Psoas muscle (tissue), 7 donors: ENCODE measurements at regions not wholly inside any gene's neighbourhood (a gene's known extent, or its start where the extent isn't known, plus 50 kb on each side); places are given as distances from the start of the nearest gene placed in this dataset.

Experiments
- ATAC-seq, 4 donors: fragments of 200-7000 bp; cut with Tn5 transposase; one replicate each; pipeline ENCODE4 v1.9.1; 2020; ENCODE audit warnings: moderate library complexity in 3 of 4, mild to moderate bottlenecking in 2 of 4
- DNase-seq, 2 donors: peaks; one replicate each; pipeline ENCODE4 v3.0.0-alpha.2; 2020
- H3K27ac ChIP-seq: fragments of 200-600 bp; one replicate; pipeline ENCODE4 v1.8.0; 2022
- H3K27me3 ChIP-seq, 3 donors: fragments of 200-600 bp in 1 of 3; one replicate each; pipeline versions ENCODE4 v1.6.1 to v1.8.0; 2013 to 2022; ENCODE audit warnings: low read length in 2 of 3, mild to moderate bottlenecking in 2 of 3, moderate library complexity in 1 of 3; ENCODE audit not compliant: insufficient read depth in 3 of 3
- H3K36me3 ChIP-seq, 2 donors: fragments of 200-600 bp in 1 of 2; one replicate each; pipeline versions ENCODE4 v1.6.1 to v1.8.0; 2013 to 2022; ENCODE audit warnings: low read depth in 1 of 2, mild to moderate bottlenecking in 1 of 2, moderate library complexity in 1 of 2; ENCODE audit not compliant: insufficient read depth in 1 of 2
- H3K4me1 ChIP-seq: fragments of 200-600 bp; one replicate; pipeline ENCODE4 v1.8.0; 2022
- H3K4me3 ChIP-seq: fragments of 200-600 bp; one replicate; pipeline ENCODE4 v1.8.0; 2022; ENCODE audit warnings: mild to moderate bottlenecking
- H3K9me3 ChIP-seq: fragments of 200-600 bp; one replicate; pipeline ENCODE4 v1.8.0; 2022
- CTCF ChIP-seq: fragments of 200-600 bp; IDR thresholded peaks from one replicate; pipeline ENCODE4 v1.8.0; 2022; ENCODE audit warnings: antibody characterized with exemption
- WGBS, 3 donors: extraction: QIAGEN DNeasy Blood & Tissue Kit; methylation state at CpG; one replicate each; pipeline versions ENCODE4 v1.1.6 to v1.1.7; 2013; 5-methylcytosine and 5-hydroxymethylcytosine counted together
- intact Hi-C, 2 donors: fragments of 100-400 bp; cut with DNase I; formaldehyde crosslinking; loops; one replicate each; pipeline versions ENCODE4 v1.11.0 to v1.14.2; 2022
- donor health status: healthy with polysubstance abuse.
- donor health status: DM: no; HTN: no; CAD: no; lungs with moderate emphysema.
- donor health status: Bipolar disorder and iron deficiency.
- donor health status: healthy.
- donor health status: DM: yes; HTN: yes; CAD: no.
- donor health status: DM: no; HTN: no; CAD: no.
- donor health status: DM: yes; HTN: yes; CAD: no.

DNA sequence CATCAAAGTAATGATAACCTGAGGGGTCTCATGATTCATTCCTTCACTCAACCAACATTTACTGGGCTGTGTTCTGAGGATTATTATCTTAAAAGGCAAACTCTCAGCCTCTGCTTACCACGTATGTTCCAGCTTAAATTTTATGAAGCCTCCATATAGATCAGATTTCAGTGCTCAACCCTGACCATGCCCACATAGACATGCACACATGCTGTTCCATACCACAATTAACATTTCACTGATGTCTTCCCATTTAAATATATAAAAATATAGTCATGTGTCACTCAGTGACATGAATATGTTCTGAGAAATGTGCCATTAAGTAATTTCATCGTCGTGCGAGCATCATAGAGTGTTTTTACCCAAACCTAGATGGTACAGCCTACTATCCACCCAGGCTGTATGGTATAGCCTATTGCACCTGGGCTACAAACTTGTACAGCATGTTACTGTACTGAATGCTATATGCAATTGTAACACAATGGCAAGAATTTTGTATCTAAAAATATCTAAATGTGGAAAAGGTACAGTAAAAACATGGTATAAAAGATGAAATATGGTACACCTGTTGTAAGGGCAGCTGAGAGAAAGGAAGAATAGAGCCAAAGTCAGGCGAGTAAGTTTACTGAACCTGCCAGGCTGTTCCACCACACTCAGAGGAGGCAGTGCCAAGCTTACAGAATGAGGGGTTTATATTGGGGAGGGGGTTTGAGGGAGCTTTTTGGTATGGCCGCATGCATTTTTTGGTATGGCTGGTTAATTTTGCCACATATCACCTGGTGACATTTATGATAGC lies 134.7 kb upstream of the ETV3 start:
- intact Hi-C loops: no loop called here
- Histone ChIP-seq H3K9me3 (no peaks in the 10 kb centered on the region), H3K4me3 (no peak overlapping the region), H3K4me1 (no peaks in the 10 kb centered on the region), H3K27me3 (peaks cover 0 to 22% (median 7%) of the 10 kb centered on the region in 3 donors), H3K27ac (no peak overlapping the region), H3K36me3 (no peaks in the 10 kb centered on the region)
- DNase-seq: no peak
- TF ChIP-seq CTCF: no peak
- no peak for ATAC-seq
- 42 to 51% (median 44%) methylated on average over 6 of the region's 6 CpGs for WGBS, 3 donors

DNA sequence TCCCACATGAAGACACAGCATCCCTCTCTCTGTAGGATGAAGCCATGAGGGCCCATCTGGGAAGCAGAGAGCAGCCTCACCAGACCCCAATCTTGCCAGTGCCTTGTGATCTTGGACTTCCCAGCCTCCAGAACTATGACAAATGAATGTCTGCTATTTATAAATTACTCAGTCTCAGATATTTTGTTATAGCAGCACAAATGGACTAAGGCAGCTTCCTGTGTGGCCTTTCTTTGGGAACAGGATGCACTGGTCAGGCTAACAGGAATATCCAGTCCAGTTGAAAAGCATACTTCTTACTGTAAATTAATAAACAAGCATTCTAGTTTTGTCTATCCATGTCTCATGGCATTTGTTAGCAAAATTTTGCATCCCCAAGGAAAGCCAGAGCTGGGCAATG lies 134.1 kb upstream of the ETV3 start:
- TF ChIP-seq CTCF: no peak
- Histone ChIP-seq H3K4me3 (no peak overlapping the region), H3K27ac (no peak overlapping the region), H3K27me3 (peaks cover 0 to 20% (median 7%) of the 10 kb centered on the region in 3 donors), H3K4me1 (no peaks in the 10 kb centered on the region), H3K36me3 (no peaks in the 10 kb centered on the region), H3K9me3 (no peaks in the 10 kb centered on the region)
- DNase-seq (no peak), ATAC-seq (no peak)
- intact Hi-C loops: no loop called here

- ATAC-seq (no peak), DNase-seq (no peak)
- no peaks in the 10 kb centered on the region for H3K9me3 ChIP-seq
- intact Hi-C loops: no loop called here
- H3K27ac ChIP-seq: no peak overlapping the region
- no peak for TF ChIP-seq CTCF
- WGBS, 3 donors: 77 to 82% (median 82%) methylated on average over 4 of the region's 4 CpGs
- peaks cover 0 to 13% (median 7%) of the 10 kb centered on the region in 3 donors for H3K27me3 ChIP-seq
- no peaks in the 10 kb centered on the region for H3K36me3 ChIP-seq
- no peaks in the 10 kb centered on the region for H3K4me1 ChIP-seq
- no peak overlapping the region for H3K4me3 ChIP-seq
These were observed 132.6 kb upstream of the ETV3 start for GRCh38 chr1:157270705-157271274.

- intact Hi-C loops: no loop called here
- Histone ChIP-seq H3K27ac (no peak overlapping the region), H3K4me3 (no peak overlapping the region), H3K27me3 (peaks cover 0 to 13% (median 5%) of the 10 kb centered on the region in 3 donors), H3K4me1 (no peaks in the 10 kb centered on the region), H3K36me3 (no peaks in the 10 kb centered on the region), H3K9me3 (no peaks in the 10 kb centered on the region)
- 51 to 58% (median 57%) methylated on average over 6 of the region's 6 CpGs for WGBS, 3 donors
- no peak for TF ChIP-seq CTCF
- DNase-seq: no peak
- ATAC-seq: no peak
These were observed 131.6 kb upstream of the ETV3 start for GRCh38 chr1:157269656-157270375.
